ENCODE measurements at regions not wholly inside any gene's neighbourhood (a gene's known extent, or its start where the extent isn't known, plus 50 kb on each side); places are given as distances from the start of the nearest gene placed in this dataset.

DNA sequence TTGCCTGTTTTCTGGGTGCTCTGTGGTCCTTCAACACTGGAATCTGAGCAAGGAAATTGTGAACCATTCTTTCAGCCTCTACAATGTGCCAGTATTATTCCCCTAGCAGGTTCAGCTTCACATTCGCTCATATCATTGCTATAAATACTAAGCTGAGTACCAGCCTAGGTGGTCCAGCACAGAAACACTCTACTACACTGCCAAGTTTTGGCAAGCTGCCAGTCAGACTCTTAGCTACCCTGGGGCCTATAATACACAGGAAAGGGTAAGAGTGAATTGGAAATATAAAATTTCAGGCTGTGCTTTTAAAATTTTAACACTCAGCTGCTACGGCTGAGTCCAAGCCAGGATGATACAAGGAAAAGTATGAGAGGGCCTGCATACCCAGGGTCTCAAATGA lies 49.9 kb upstream of the PPP1R3A start:
- DNase-seq (ENCODE audit: low read depth) = no peak

Data from Daoy (cell line).